B cell (primary cell): ENCODE measurements at regions not wholly inside any gene's neighbourhood (a gene's known extent, or its start where the extent isn't known, plus 50 kb on each side); places are given as distances from the start of the nearest gene placed in this dataset.

Experiments
- ATAC-seq: fragments of 200-7000 bp; cut with Tn5 transposase; one replicate; pipeline ENCODE4 v1.10.0; 2021; ENCODE audit warnings: low read depth, mild to moderate bottlenecking, moderate number of reproducible peaks, moderate library complexity
- CTCF ChIA-PET: fragments of 350-600 bp; sonication (Branson Sonifier 250); formaldehyde crosslinking; loops from one replicate; lab custom pipeline; 2021; ENCODE audit warnings: antibody characterized with exemption, inconsistent platforms; lab: Charles Lee
- POLR2A ChIA-PET: fragments of 350-600 bp; sonication (Branson Sonifier 250); formaldehyde crosslinking; loops from one replicate; lab custom pipeline; 2021; ENCODE audit warnings: antibody characterized with exemption; lab: Charles Lee
- DNase-seq: peaks from one replicate; pipeline ENCODE4 v3.0.0; 2013
- H2AFZ ChIP-seq: 2 replicates; pipeline ENCODE4 v1.6.1; 2012; ENCODE audit warnings: mild to moderate bottlenecking, low read depth, low read length; ENCODE audit not compliant: insufficient read depth, poor library complexity, severe bottlenecking
- H3K27ac ChIP-seq, 2 donors: 1 replicate in 1 of 2; 2 replicates in 1 of 2; pipeline ENCODE4 v1.5.1; 2012 to 2013; ENCODE audit warnings: low read length in 2 of 2, mild to moderate bottlenecking in 2 of 2, moderate library complexity in 1 of 2
- H3K27me3 ChIP-seq, 4 experiments: fragments of 200-600 bp in 1 of 4; sonication (generic) in 1 of 4; replicated peaks in 1 of 4; 1 replicate in 2 of 4; 2 replicates in 2 of 4; pipeline versions ENCODE4 v1.6.1 to v1.7.0; 2013 to 2016; ENCODE audit warnings: low read length in 3 of 4, mild to moderate bottlenecking in 2 of 4, mixed read lengths in 1 of 4, moderate library complexity in 1 of 4; ENCODE audit not compliant: insufficient read depth in 4 of 4, control insufficient read depth in 3 of 4; ENCODE audit errors: control extremely low read depth in 1 of 4
- H3K36me3 ChIP-seq, 2 experiments: replicated peaks in 1 of 2; 1 replicate in 1 of 2; 2 replicates in 1 of 2; pipeline versions ENCODE4 v1.6.1 to v1.7.1; 2013; ENCODE audit warnings: low read length in 1 of 2; ENCODE audit not compliant: insufficient read depth in 2 of 2, control insufficient read depth in 1 of 2; ENCODE audit errors: control extremely low read depth in 1 of 2, extremely low read depth in 1 of 2
- H3K4me1 ChIP-seq, 2 donors: fragments of 200-600 bp in 1 of 2; sonication (generic) in 1 of 2; 1 replicate in 1 of 2; 2 replicates in 1 of 2; pipeline versions ENCODE4 v1.5.1 to v1.6.1; 2013 to 2017; ENCODE audit warnings: low read length in 2 of 2; ENCODE audit not compliant: control insufficient read depth in 2 of 2, insufficient read depth in 2 of 2
- H3K4me2 ChIP-seq: replicated peaks from 2 replicates; pipeline ENCODE3; 2012; ENCODE audit warnings: mild to moderate bottlenecking, low read depth, low read length; ENCODE audit not compliant: poor library complexity, severe bottlenecking
- H3K4me3 ChIP-seq, 5 experiments: fragments of 200-600 bp in 1 of 5; sonication (generic) in 1 of 5; 1 replicate in 3 of 5; 2 replicates in 2 of 5; pipeline versions ENCODE4 v1.5.1 to v1.7.0; 2011 to 2016; ENCODE audit warnings: low read length in 4 of 5, mild to moderate bottlenecking in 4 of 5, low read depth in 2 of 5, control low read depth in 1 of 5, moderate library complexity in 1 of 5; ENCODE audit not compliant: insufficient read depth in 1 of 5; ENCODE audit errors: control extremely low read depth in 1 of 5, extremely low read depth in 1 of 5
- H3K79me2 ChIP-seq: fragments of 200-600 bp; sonication (generic); one replicate; pipeline ENCODE4 v1.6.0; 2016; ENCODE audit warnings: low read length; ENCODE audit not compliant: control insufficient read depth, insufficient read depth
- H3K9ac ChIP-seq: fragments of 200-600 bp; sonication (generic); 2 replicates; pipeline ENCODE4 v1.6.1; 2017; ENCODE audit warnings: mild to moderate bottlenecking, low read length, moderate library complexity
- H3K9me3 ChIP-seq, 3 donors: one replicate each; pipeline versions ENCODE4 v1.6.1 to v1.7.1; 2013; ENCODE audit warnings: low read length in 2 of 3; ENCODE audit not compliant: control insufficient read depth in 2 of 3, insufficient read depth in 1 of 3; ENCODE audit errors: control extremely low read depth in 1 of 3
- H4K20me1 ChIP-seq: 2 replicates; pipeline ENCODE4 v1.6.0; 2012; ENCODE audit warnings: mild to moderate bottlenecking, low read length; ENCODE audit not compliant: insufficient read depth, control insufficient read depth, poor library complexity, severe bottlenecking
- H3K27ac Mint-ChIP-seq: one replicate; pipeline ENCODE4 v1.8.0; 2021; ENCODE audit warnings: mixed read lengths
- H3K27me3 Mint-ChIP-seq: one replicate; pipeline ENCODE4 v1.8.0; 2021; ENCODE audit warnings: mixed read lengths
- H3K4me1 Mint-ChIP-seq: one replicate; pipeline ENCODE4 v1.8.0; 2021; ENCODE audit warnings: mixed read lengths
- H3K4me3 Mint-ChIP-seq: one replicate; pipeline ENCODE4 v1.8.0; 2021; ENCODE audit warnings: mixed read lengths
- H3K9me3 Mint-ChIP-seq: one replicate; pipeline ENCODE4 v1.8.0; 2022; ENCODE audit warnings: mixed read lengths; ENCODE audit not compliant: insufficient read depth
- CTCF ChIP-seq: fragments of 200-600 bp; IDR thresholded peaks from one replicate; pipeline ENCODE4 v1.8.0; 2022; ENCODE audit warnings: antibody characterized with exemption, mild to moderate bottlenecking
- EZH2 ChIP-seq: IDR thresholded peaks from 2 replicates; pipeline ENCODE4 v1.6.1; 2012; ENCODE audit warnings: borderline replicate concordance, low read depth, mild to moderate bottlenecking, moderate library complexity, low read length; ENCODE audit not compliant: insufficient read depth, poor library complexity, severe bottlenecking
- WGBS: methylation state at CpG from one replicate; pipeline ENCODE4 v1.1.5; 2013; ENCODE audit warnings: missing lambda C conversion rate; ENCODE audit not compliant: insufficient coverage; 5-methylcytosine and 5-hydroxymethylcytosine counted together
- intact Hi-C: fragments of 100-400 bp; cut with micrococcal nuclease; formaldehyde crosslinking; loops from one replicate; pipeline ENCODE4 v1.10.0; 2022

DNA sequence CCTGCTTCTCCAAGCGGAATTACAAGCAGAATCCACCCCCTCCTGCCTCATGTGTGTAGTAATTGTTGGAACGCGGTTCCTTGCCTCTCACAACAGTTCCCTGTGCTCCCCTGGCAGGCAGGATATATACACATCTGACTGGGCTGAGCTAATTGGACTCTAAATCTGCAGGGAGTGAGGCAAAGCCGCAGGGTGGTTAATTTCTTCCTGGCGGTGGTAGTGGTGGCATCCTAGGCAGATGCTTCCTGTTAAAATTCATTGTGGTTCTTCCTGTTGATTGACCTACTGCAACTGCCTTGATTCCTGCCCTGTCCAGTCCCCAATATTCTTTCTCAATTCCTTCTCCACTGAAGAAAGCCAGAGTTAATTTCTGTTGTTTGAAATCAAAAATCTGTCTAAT, 202.9 kb upstream of the PROK2 start:
- H3K9me3 Mint-ChIP-seq: peaks cover 2% of the 10 kb centered on the region
- no peak overlapping the region for H3K4me3 ChIP-seq
- CTCF ChIA-PET: interaction anchor here (1.7 kb wide), 1 partner anchor 834 kb away, joined by 6 read pairs; no protein-coding TSS in a partner anchor
- no peaks in the 10 kb centered on the region for H3K79me2 ChIP-seq
- no peaks in the 10 kb centered on the region for H4K20me1 ChIP-seq
- H3K4me3 Mint-ChIP-seq: no peak overlapping the region
- no peak overlapping the region for H2AFZ ChIP-seq
- peaks cover 0 to 15% (median 0%) of the 10 kb centered on the region in 3 donors for H3K9me3 ChIP-seq
- peaks cover 26 to 49% of the 10 kb centered on the region in 2 donors for H3K4me1 ChIP-seq
- H3K27ac ChIP-seq: no peak overlapping the region
- peaks cover 33% of the 10 kb centered on the region for H3K4me1 Mint-ChIP-seq
- ATAC-seq (no peak), DNase-seq (no peak)
- TF ChIP-seq EZH2: no peak
- TF ChIP-seq CTCF: no peak
- no peak overlapping the region for H3K9ac ChIP-seq
- POLR2A ChIA-PET: no interaction called here
- peaks cover 18% of the 10 kb centered on the region for H3K27me3 Mint-ChIP-seq
- no peak overlapping the region for H3K27ac Mint-ChIP-seq
- intact Hi-C loops: no loop called here
- no peak overlapping the region for H3K4me2 ChIP-seq
- WGBS: 20% methylated on average over 2 of the region's 5 CpGs
- no peaks in the 10 kb centered on the region for H3K36me3 ChIP-seq
- peaks cover 0 to 23% (median 4%) of the 10 kb centered on the region in 4 experiments for H3K27me3 ChIP-seq

GRCh38 chr3:71987089-71987735, 202.3 kb upstream of the PROK2 start:
- peaks cover 0 to 15% (median 0%) of the 10 kb centered on the region in 3 donors for H3K9me3 ChIP-seq
- H3K4me3 Mint-ChIP-seq: no peak overlapping the region
- CTCF ChIA-PET: interaction anchor here (1.7 kb wide), 1 partner anchor 835 kb away, joined by 6 read pairs; no protein-coding TSS in a partner anchor
- 77% methylated on average over 3 of the region's 9 CpGs for WGBS
- no peak overlapping the region for H3K9ac ChIP-seq
- no peaks in the 10 kb centered on the region for H4K20me1 ChIP-seq
- no peak for ATAC-seq
- H3K27me3 ChIP-seq: peaks cover 0 to 23% (median 4%) of the 10 kb centered on the region in 4 experiments
- peaks cover 18% of the 10 kb centered on the region for H3K27me3 Mint-ChIP-seq
- no peaks in the 10 kb centered on the region for H3K79me2 ChIP-seq
- H3K9me3 Mint-ChIP-seq: peaks cover 2% of the 10 kb centered on the region
- POLR2A ChIA-PET: no interaction called here
- H3K4me1 ChIP-seq: peaks cover 26 to 51% of the 10 kb centered on the region in 2 donors
- TF ChIP-seq EZH2 (no peak), CTCF (no peak)
- no peak for DNase-seq
- no peak overlapping the region for H3K27ac Mint-ChIP-seq
- no peak overlapping the region for H3K4me2 ChIP-seq
- no peak overlapping the region for H3K27ac ChIP-seq
- H2AFZ ChIP-seq: no peak overlapping the region
- intact Hi-C loops: no loop called here
- H3K36me3 ChIP-seq: no peaks in the 10 kb centered on the region
- peaks cover 39% of the 10 kb centered on the region for H3K4me1 Mint-ChIP-seq
- no peak overlapping the region for H3K4me3 ChIP-seq
